GM19395 (cell line): ENCODE measurements at regions not wholly inside any gene's neighbourhood (a gene's known extent, or its start where the extent isn't known, plus 50 kb on each side); places are given as distances from the start of the nearest gene placed in this dataset.
A peak's percentile ranks its signal among the peaks of the same experiment; 100 is the strongest.
"Not testable (repeated sequence)": the region's sequence is repeated elsewhere in the genome, so short reads cannot be mapped to it uniquely, and the experiment has no call there.

Source experiments
- ATAC-seq: cut with Tn5 transposase; IDR thresholded peaks from one replicate; pipeline ENCODE4 v1.9.1; 2021; ENCODE audit warnings: mild to moderate bottlenecking, moderate library complexity; ENCODE audit not compliant: unreplicated experiment

- no peak for ATAC-seq
Measured at GRCh38 chr6:90375681-90376439, 79.2 kb upstream of the BACH2 start.

GRCh38 chr6:90374201-90374600, 77.6 kb upstream of the BACH2 start:
- ATAC-seq = no peak

GRCh38 chr6:90372885-90373284, 76.2 kb upstream of the BACH2 start:
- ATAC-seq = no peak

DNA sequence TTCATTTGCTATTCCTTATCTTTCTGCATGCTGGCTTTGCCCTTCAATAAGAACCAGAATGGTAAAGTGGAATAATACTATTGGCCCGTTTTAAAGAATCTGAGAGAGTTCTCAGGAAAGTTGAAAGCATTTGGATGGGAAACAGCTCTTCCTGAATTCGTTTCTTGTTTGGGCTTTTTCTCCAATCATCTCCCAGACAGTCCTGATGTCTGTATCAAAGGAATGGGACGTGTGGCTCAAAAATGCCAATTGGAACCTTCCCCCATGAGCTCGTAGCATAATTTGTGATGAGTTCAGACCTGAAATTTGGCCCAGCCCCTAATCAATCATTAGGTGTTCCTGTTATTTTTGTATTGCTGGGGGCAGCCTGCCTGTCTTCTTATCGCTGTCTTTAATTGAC, 75.8 kb upstream of the BACH2 start:
- ATAC-seq = no peak

- ATAC-seq = no peak
Measured at GRCh38 chr6:90370493-90370959, 73.9 kb upstream of the BACH2 start.

- ATAC-seq = no peak
Measured at GRCh38 chr6:90369651-90370050, 73.0 kb upstream of the BACH2 start.

DNA sequence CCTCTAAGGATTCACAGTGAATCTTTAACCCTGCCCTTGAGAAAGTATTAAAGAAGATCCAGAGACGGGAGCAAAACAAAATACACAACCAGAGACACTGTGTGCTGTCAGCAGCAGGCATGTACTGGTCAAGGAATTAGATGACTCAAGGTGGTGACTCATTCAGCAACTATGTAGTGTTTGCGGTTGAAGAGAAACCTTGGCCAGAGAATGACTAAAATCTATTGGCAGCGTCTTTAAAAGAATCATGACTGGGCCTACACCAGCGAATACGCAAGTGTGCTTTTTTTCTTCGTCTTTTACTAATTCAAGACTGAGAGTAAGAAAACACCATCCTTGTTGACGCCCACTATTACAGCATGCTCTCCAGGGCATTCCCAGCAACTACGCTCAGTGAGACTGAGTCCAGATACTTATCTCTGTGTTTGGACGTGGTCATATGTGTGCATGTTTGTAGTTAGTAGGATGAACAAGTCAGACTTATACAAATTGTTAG, 72.4 kb upstream of the BACH2 start:
- ATAC-seq = peak; percentile 100

DNA sequence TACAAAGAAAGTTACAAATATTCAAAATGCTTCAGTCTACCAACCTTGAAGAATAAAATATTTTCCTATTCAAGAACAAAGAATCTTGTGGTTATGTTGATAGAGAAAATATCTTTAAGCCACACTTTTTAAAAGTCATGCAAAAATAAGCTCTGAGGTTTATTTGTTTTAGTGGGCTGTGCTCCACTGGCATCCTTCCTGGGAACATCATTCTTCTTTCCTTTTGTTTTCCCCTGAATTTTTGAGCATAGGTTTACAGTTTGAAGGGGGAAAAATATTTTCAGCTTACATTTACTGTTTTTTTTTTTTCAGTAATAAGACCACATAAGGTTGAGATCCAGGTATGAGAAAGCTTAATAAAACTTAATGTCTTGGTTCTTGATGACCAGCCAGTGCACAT, 72.0 kb upstream of the BACH2 start:
- no peak for ATAC-seq

DNA sequence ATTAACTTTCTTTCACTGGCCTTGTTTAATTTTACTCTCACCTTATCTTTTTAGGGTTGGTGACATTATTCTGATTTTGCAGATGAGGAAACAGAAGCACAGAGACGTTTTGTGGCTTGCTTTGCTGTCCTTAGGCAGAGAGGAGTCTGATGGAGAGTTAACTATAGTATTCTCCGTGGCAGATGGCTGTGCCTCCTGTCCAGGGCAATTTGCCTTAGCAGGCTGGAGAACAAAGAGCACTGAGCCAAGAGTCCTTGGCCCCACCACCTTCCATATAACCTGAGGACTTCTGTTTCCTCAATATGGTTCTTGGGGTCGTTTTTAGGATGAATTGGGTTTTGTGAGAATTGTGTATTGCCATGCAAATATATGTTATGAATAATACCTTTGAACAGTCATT, 71.4 kb upstream of the BACH2 start:
- no peak for ATAC-seq

DNA sequence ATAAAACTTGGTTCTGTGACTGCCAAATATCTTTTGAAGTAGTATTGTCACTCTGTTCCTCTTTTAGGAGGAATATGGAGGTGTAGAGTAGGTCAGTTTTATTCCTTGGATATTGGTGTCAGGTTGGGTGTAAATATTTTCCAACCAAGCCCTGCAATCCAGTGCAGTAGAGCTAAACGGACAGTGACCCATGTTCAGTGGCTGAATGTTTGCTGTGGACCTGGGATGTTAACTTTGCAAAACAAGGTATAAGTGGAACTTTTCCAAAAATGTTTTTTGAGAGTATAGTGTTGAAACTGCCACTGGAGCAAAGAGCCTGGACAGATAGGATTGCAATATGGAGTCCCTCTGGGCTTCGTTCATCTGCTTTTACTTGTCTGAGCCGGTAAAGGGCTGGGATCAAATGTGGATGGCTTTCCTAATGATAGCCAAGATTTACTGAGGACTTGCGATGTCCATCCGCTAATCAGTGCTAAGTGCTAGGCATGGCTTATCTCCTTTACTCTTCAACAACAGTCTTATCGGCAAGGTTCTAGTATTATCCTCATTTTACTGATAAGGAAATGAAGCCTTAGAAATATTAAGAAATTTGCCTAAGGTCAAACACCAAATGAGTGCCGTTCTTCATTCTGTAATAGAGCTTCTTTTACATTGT, 69.0 kb upstream of the BACH2 start:
- ATAC-seq = no peak

GRCh38 chr6:90365002-90365401, 68.4 kb upstream of the BACH2 start:
- ATAC-seq = no peak

DNA sequence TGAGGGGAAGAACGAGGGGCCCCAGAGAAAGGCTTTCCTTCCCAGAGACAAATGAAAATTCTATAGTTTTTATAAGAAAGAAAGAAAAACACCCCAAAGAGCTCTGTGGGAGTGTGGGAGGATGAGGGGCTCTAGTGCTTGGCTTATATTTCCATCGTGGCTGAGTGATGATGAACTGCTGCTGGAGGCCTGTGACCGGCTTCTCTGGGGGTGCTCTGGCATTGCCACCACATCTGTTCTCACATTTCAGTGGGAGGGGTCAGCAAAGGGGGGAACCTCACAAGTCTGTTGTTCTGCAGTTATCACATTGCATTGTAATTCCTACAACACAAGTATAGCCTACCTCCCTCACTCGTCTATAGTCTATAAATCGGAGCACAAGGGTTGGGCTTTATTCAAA, 67.6 kb upstream of the BACH2 start:
- no peak for ATAC-seq

- no peak for ATAC-seq
Measured at GRCh38 chr6:90362318-90362717, 65.7 kb upstream of the BACH2 start.

GRCh38 chr6:90361174-90361573, 64.5 kb upstream of the BACH2 start:
- no peak for ATAC-seq

GRCh38 chr6:90358036-90358770, 61.6 kb upstream of the BACH2 start:
- ATAC-seq = not testable (repeated sequence)

DNA sequence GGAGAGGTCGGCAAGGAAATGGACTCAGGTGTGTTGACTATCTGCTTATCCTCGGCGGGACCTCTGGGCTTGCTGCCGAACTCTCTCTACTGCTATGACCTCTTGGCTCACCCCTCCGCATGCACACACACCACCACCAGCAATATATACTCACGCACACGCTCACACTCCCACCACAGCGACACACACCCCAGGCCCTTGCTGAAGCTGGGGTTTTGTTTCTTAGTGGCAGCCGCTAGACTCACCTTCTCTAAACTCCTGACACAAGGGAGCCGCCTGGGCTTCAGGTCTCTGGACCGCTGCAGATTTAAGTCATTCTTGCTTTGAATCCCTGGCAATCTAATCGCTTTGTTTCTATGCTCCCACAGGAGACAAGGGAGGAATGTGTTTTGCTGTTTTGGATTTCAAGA, 59.4 kb upstream of the BACH2 start:
- no peak for ATAC-seq

DNA sequence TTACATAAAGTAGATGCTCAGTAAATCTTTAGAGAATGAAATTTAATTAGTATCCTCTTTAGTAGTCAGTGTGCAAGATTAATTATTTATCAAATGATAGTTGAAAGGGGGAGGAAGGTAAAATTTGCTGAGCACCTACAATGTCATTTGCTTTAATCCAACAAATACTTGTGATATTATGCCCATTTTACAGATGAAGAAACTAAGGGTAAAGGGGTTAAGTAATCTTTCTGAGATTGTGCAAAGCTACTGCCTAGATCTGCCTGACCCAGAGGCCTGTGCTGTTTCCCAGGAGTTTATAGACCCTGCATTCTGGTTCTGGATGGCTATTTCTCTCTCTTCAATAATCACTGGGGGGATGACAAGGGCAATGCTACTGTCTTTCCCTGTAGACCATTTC, 58.3 kb upstream of the BACH2 start:
- ATAC-seq = no peak

GRCh38 chr6:90351696-90352095, 55.1 kb upstream of the BACH2 start:
- no peak for ATAC-seq

GRCh38 chr6:90350689-90351554, 54.3 kb upstream of the BACH2 start:
- no peak for ATAC-seq

DNA sequence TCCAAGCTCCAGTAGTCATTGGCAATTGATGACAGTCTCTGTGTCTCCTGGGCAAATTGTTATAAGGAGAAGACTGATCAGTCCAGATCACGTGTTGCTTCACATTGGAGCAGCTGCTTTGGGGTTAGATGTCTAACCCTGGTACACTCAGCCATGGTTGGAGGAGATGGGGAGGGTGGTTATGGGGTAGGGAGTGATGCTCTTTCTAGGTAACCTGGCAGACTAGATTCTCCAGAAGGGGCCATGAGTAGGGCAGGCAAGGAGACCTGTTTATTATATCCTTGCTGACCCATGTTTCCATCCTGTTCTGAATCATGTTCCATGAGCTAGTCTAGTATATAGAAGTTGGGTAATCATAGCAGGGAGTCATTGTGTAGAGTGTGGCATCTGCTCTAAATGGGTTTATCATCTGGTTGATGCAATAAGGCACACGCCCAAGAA, 50.8 kb upstream of the BACH2 start:
- no peak for ATAC-seq

GRCh38 chr6:90346729-90347128, 50.1 kb upstream of the BACH2 start:
- no peak for ATAC-seq
